ENCODE measurements at regions not wholly inside any gene's neighbourhood (a gene's known extent, or its start where the extent isn't known, plus 50 kb on each side); places are given as distances from the start of the nearest gene placed in this dataset.

GRCh38 chr6:170460641-170461040 lies 92.5 kb downstream of the PSMB1 start:
- Mint-ChIP-seq H3K4me1 (peaks cover 26% of the 10 kb centered on the region), H3K36me3 (no peaks in the 10 kb centered on the region), H3K27me3 (peaks cover 6% of the 10 kb centered on the region), H3K4me3 (no peak overlapping the region), H3K9me3 (ENCODE audit: low read depth) (no peaks in the 10 kb centered on the region), H3K27ac (no peak overlapping the region)
- no peak for DNase-seq
- ATAC-seq = no peak
- CTCF ChIA-PET = no interaction called here

- peak overlapping the region; percentile 58 for H3K27ac Mint-ChIP-seq
- no peaks in the 10 kb centered on the region for H3K9me3 Mint-ChIP-seq (ENCODE audit: low read depth)
- CTCF ChIA-PET = no interaction called here
- H3K4me3 Mint-ChIP-seq = peak overlapping the region; percentile 41
- DNase-seq = peak; percentile 75
- no peaks in the 10 kb centered on the region for H3K36me3 Mint-ChIP-seq
- ATAC-seq = peak; percentile 78
- peaks cover 30% of the 10 kb centered on the region for H3K4me1 Mint-ChIP-seq
- H3K27me3 Mint-ChIP-seq = peaks cover 6% of the 10 kb centered on the region
Measured at GRCh38 chr6:170459451-170459850, 93.7 kb downstream of the PSMB1 start.

- H3K27me3 Mint-ChIP-seq = peaks cover 6% of the 10 kb centered on the region
- CTCF ChIA-PET = no interaction called here
- ATAC-seq (no peak), DNase-seq (no peak)
- H3K27ac Mint-ChIP-seq = no peak overlapping the region
- no peak overlapping the region for H3K4me3 Mint-ChIP-seq
- peaks cover 27% of the 10 kb centered on the region for H3K4me1 Mint-ChIP-seq
- H3K36me3 Mint-ChIP-seq = no peaks in the 10 kb centered on the region
- peaks cover 3% of the 10 kb centered on the region for H3K9me3 Mint-ChIP-seq (ENCODE audit: low read depth)
Measured at GRCh38 chr6:170456886-170457698, 96.0 kb downstream of the PSMB1 start.
